ENCODE measurements at regions not wholly inside any gene's neighbourhood (a gene's known extent, or its start where the extent isn't known, plus 50 kb on each side); places are given as distances from the start of the nearest gene placed in this dataset.

GRCh38 chr10:4319870-4320367 lies 506.1 kb upstream of the AKR1E2 start:
- no peak overlapping the region for H3K4me3 ChIP-seq
- H3K36me3 ChIP-seq (ENCODE audit: low read depth, missing control alignments), result no peaks in the 10 kb centered on the region
- peak; percentile 74 for DNase-seq
- H3K4me1 ChIP-seq, result peaks cover 4% of the 10 kb centered on the region
- no peaks in the 10 kb centered on the region for H3K27me3 ChIP-seq
- WGBS, 2 donors, result 51 to 57% methylated on average over 8 of the region's 8 CpGs
- TF ChIP-seq POLR2A (IDR thresholded peaks at IDR 0.05) (no peak), CTCF (IDR thresholded peaks at IDR 0.05) (no peak)
- H3K9me3 ChIP-seq, result no peaks in the 10 kb centered on the region
- peak overlapping the region in 1 of 2 donors; percentile 56 for H3K27ac ChIP-seq
- intact Hi-C loops (cut with DNase I; ENCODE audit: low total_unique reads), result no loop called here

GRCh38 chr10:4316161-4316810 lies 509.7 kb upstream of the AKR1E2 start:
- Histone ChIP-seq H3K4me1 (peaks cover 4% of the 10 kb centered on the region), H3K27me3 (no peaks in the 10 kb centered on the region), H3K27ac (peak overlapping the region; percentile 9 to 42), H3K4me3 (no peak overlapping the region), H3K36me3 (ENCODE audit: low read depth, missing control alignments) (no peaks in the 10 kb centered on the region), H3K9me3 (no peaks in the 10 kb centered on the region)
- DNase-seq, result peak; percentile 37
- no peak for TF ChIP-seq CTCF (IDR thresholded peaks at IDR 0.05)
- TF ChIP-seq POLR2A (IDR thresholded peaks at IDR 0.05), result no peak
- intact Hi-C loops (cut with DNase I; ENCODE audit: low total_unique reads), result no loop called here
- WGBS, 2 donors, result 47 to 49% methylated on average over 13 of the region's 13 CpGs

GRCh38 chr10:4315551-4315950 lies 510.5 kb upstream of the AKR1E2 start:
- TF ChIP-seq CTCF (IDR thresholded peaks at IDR 0.05), result no peak
- no peak for TF ChIP-seq POLR2A (IDR thresholded peaks at IDR 0.05)
- Histone ChIP-seq H3K36me3 (ENCODE audit: low read depth, missing control alignments) (no peaks in the 10 kb centered on the region), H3K27me3 (no peaks in the 10 kb centered on the region), H3K27ac (peak overlapping the region in 1 of 2 donors; percentile 9), H3K4me1 (peaks cover 4% of the 10 kb centered on the region), H3K4me3 (no peak overlapping the region), H3K9me3 (no peaks in the 10 kb centered on the region)
- peak; percentile 68 for DNase-seq
- intact Hi-C loops (cut with DNase I; ENCODE audit: low total_unique reads), result no loop called here
- WGBS, 2 donors, result 32 to 51% methylated on average over 4 of the region's 4 CpGs

GRCh38 chr10:4313051-4313450 lies 513.0 kb upstream of the AKR1E2 start:
- 74 to 80% methylated on average over 3 of the region's 3 CpGs for WGBS, 2 donors
- Histone ChIP-seq H3K36me3 (ENCODE audit: low read depth, missing control alignments) (no peaks in the 10 kb centered on the region), H3K27ac (no peak overlapping the region), H3K27me3 (no peaks in the 10 kb centered on the region), H3K9me3 (no peaks in the 10 kb centered on the region), H3K4me3 (no peak overlapping the region), H3K4me1 (peaks cover 4% of the 10 kb centered on the region)
- intact Hi-C loops (cut with DNase I; ENCODE audit: low total_unique reads), result no loop called here
- TF ChIP-seq POLR2A (IDR thresholded peaks at IDR 0.05) (no peak), CTCF (IDR thresholded peaks at IDR 0.05) (no peak)
- DNase-seq, result no peak

Data from testis (tissue), 2 donors.